ENCODE measurements at regions not wholly inside any gene's neighbourhood (a gene's known extent, or its start where the extent isn't known, plus 50 kb on each side); places are given as distances from the start of the nearest gene placed in this dataset.

GRCh38 chr4:20302336-20302735 is 50.6 kb downstream of the SLIT2 start:
- no peak for DNase-seq

GRCh38 chr4:20305976-20306375 is 54.3 kb downstream of the SLIT2 start:
- no peak for DNase-seq

- DNase-seq, result no peak
Measured at GRCh38 chr4:20311856-20312255, 60.2 kb downstream of the SLIT2 start.

- DNase-seq, result no peak
Measured at GRCh38 chr4:20313237-20314030, 61.7 kb downstream of the SLIT2 start.

- DNase-seq, result no peak
Measured at GRCh38 chr4:20317424-20317985, 65.8 kb downstream of the SLIT2 start.

GRCh38 chr4:20318001-20318908 is 66.5 kb downstream of the SLIT2 start:
- no peak for DNase-seq

GRCh38 chr4:20318909-20319277 is 67.2 kb downstream of the SLIT2 start:
- no peak for DNase-seq

GRCh38 chr4:20319825-20320612 is 68.3 kb downstream of the SLIT2 start:
- DNase-seq, result no peak

- no peak for DNase-seq
Measured at GRCh38 chr4:20323991-20324390, 72.3 kb downstream of the SLIT2 start.

GRCh38 chr4:20326460-20326859 is 74.8 kb downstream of the SLIT2 start:
- no peak for DNase-seq

- DNase-seq, result no peak
Measured at GRCh38 chr4:20326977-20327376, 75.3 kb downstream of the SLIT2 start.

- DNase-seq, result no peak
Measured at GRCh38 chr4:20327808-20328207, 76.1 kb downstream of the SLIT2 start.

GRCh38 chr4:20331642-20332041 is 79.9 kb downstream of the SLIT2 start:
- no peak for DNase-seq

- DNase-seq, result no peak
Measured at GRCh38 chr4:20333141-20333715, 81.5 kb downstream of the SLIT2 start.

- no peak for DNase-seq
Measured at GRCh38 chr4:20337261-20337664, 85.6 kb downstream of the SLIT2 start.

GRCh38 chr4:20338841-20339240 is 87.1 kb downstream of the SLIT2 start:
- DNase-seq, result no peak

- no peak for DNase-seq
Measured at GRCh38 chr4:20341134-20341738, 89.5 kb downstream of the SLIT2 start.

- DNase-seq, result no peak
Measured at GRCh38 chr4:20347531-20347930, 95.8 kb downstream of the SLIT2 start.

GRCh38 chr4:20348411-20348810 is 96.7 kb downstream of the SLIT2 start:
- no peak for DNase-seq

- no peak for DNase-seq
Measured at GRCh38 chr4:20351360-20352162, 99.9 kb downstream of the SLIT2 start.

GRCh38 chr4:20352163-20352431 is 100.4 kb downstream of the SLIT2 start:
- no peak for DNase-seq

- no peak for DNase-seq
Measured at GRCh38 chr4:20353646-20354045, 101.9 kb downstream of the SLIT2 start.

Data from NCI-H774 (cell line).